Mammary epithelial cell (primary cell): ENCODE measurements at regions not wholly inside any gene's neighbourhood (a gene's known extent, or its start where the extent isn't known, plus 50 kb on each side); places are given as distances from the start of the nearest gene placed in this dataset.

Experiments
- CTCF ChIP-seq, 2 donors: IDR thresholded peaks in 1 of 2; conservative IDR thresholded peaks in 1 of 2; 2 replicates each; pipeline ENCODE4 v1.5.1; 2011 to 2012; ENCODE audit warnings: inconsistent platforms in 2 of 2, low read length in 2 of 2, mild to moderate bottlenecking in 2 of 2, control low read depth in 1 of 2, low read depth in 1 of 2; ENCODE audit not compliant: insufficient read depth in 1 of 2; ENCODE audit errors: extremely low read depth in 1 of 2
- EZH2 ChIP-seq: IDR thresholded peaks from 2 replicates; pipeline ENCODE4 v1.6.1; 2012; ENCODE audit warnings: low read length, inconsistent platforms, borderline replicate concordance

DNA sequence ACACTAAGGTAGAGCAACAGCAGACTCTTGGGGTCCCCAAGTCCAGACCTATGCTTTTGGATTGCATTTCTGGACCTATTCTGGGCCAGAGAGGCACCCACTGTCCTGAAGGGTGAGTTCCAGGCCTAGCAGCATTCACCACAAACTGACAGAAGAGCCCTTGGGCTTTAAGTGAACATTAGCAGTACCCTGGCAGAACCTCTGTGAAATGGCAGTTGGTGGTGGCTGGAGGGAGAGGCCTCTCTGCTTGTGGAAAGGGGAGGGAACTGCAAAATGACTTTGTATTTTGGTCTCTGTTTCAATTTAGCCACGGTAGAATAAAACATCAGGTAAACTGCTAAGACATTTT lies 1211.9 kb downstream of the PCDH18 start:
- no peak for TF ChIP-seq CTCF (conservative IDR thresholded peaks at IDR 0.05 in 1 of 2, IDR thresholded peaks at IDR 0.05 in 1 of 2; ENCODE audit: extremely low read depth in 1 of 2, insufficient read depth in 1 of 2, low read depth in 1 of 2, low read length in 2 of 2)
- TF ChIP-seq EZH2: no peak
